H1 (cell line): ENCODE measurements at regions not wholly inside any gene's neighbourhood (a gene's known extent, or its start where the extent isn't known, plus 50 kb on each side); places are given as distances from the start of the nearest gene placed in this dataset.

Source experiments
- ATF3 ChIP-seq: IDR thresholded peaks from 2 replicates; pipeline ENCODE4 v1.6.1; 2011; ENCODE audit warnings: low read depth, mild to moderate bottlenecking, low read length; ENCODE audit not compliant: insufficient read depth
- CREB1 ChIP-seq: IDR thresholded peaks from 2 replicates; pipeline ENCODE4 v1.6.1; 2012; ENCODE audit warnings: inconsistent platforms
- CTBP2 ChIP-seq: IDR thresholded peaks from 2 replicates; pipeline ENCODE4 v1.7.0; 2011; ENCODE audit warnings: borderline replicate concordance, mild to moderate bottlenecking, moderate library complexity, mixed read lengths, low read length; ENCODE audit not compliant: insufficient read depth, insufficient read length
- HDAC2 ChIP-seq, 2 experiments: fragments of 300-600 bp in 1 of 2; sonication (generic) in 1 of 2; IDR thresholded peaks; 2 replicates each; pipeline ENCODE4 v1.6.1; 2011 to 2012; ENCODE audit warnings: low read depth in 2 of 2, low read length in 2 of 2, mild to moderate bottlenecking in 2 of 2, moderate library complexity in 2 of 2, borderline replicate concordance in 1 of 2, inconsistent platforms in 1 of 2
- SIRT6 ChIP-seq: IDR thresholded peaks from one replicate; pipeline ENCODE4 v1.7.1; 2012; ENCODE audit warnings: low read length, inconsistent platforms
- TAF7 ChIP-seq: optimal IDR thresholded peaks from 2 replicates; pipeline ENCODE3; 2011; ENCODE audit warnings: low read depth, mild to moderate bottlenecking, inconsistent platforms, low read length, moderate library complexity, borderline replicate concordance

- TF ChIP-seq CTBP2 (no peak), SIRT6 (no peak), CREB1 (no peak), ATF3 (no peak), TAF7 (no peak), HDAC2 (IDR thresholded peaks at IDR 0.05; ENCODE audit: borderline replicate concordance in 1 of 2, low read depth in 2 of 2, low read length in 2 of 2) (no peak)
Observed at GRCh38 chr9:105154723-105155191, 89.7 kb upstream of the SLC44A1 start (continued).
